ENCODE measurements at regions not wholly inside any gene's neighbourhood (a gene's known extent, or its start where the extent isn't known, plus 50 kb on each side); places are given as distances from the start of the nearest gene placed in this dataset.

DNA sequence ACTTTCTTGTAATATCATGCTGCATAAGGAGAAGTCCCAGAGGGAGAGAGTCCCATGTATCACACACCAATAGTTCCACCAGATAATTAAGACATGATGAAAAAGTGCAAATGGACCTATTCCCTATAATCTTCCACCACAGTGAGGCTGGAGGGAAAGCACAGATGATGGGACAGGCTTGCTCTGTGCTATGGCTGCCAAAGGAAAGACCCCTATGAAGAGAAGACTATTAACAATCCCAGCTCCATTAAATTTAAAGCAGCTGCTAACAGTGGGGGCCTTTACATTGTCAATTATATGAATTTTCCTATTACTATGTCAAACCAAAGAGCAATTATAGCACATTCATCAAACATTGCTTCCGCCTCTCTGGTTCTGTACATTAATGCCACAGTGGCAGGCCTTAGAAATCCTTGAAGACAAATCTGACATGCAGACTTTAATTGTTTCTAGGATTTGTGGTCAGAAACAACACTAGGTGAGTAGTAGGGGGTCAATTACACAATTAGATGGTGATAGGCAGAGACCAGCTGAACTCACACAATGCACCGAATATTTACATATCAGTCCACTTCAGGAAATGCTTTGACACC is 551.3 kb downstream of the TLE1 start:
- no peaks in the 10 kb centered on the region for H3K79me2 ChIP-seq (ENCODE audit: control insufficient read depth, insufficient read depth, low read length)
- no peak overlapping the region for H3K4me3 ChIP-seq
- WGBS (ENCODE audit: insufficient coverage, low coverage, missing lambda C conversion rate), result 0% methylated on average over 2 of the region's 2 CpGs
- no peak overlapping the region for H2AFZ ChIP-seq (ENCODE audit: low read depth, low read length)
- H3K4me1 ChIP-seq (replicated peaks in 1 of 2; ENCODE audit: control insufficient read depth in 2 of 2, insufficient read depth in 2 of 2, low read length in 2 of 2), result no peaks in the 10 kb centered on the region
- POLR2A ChIA-PET, result no interaction called here
- TF ChIP-seq CTBP1 (IDR thresholded peaks at IDR 0.05; ENCODE audit: borderline replicate concordance) (no peak), ZNF12 (CRISPR knock-in tag; IDR thresholded peaks at IDR 0.05) (no peak), SMARCA5 (IDR thresholded peaks at IDR 0.05) (no peak)
- ATAC-seq (no peak), DNase-seq (ENCODE audit: extremely low read depth in 1 of 4, low spot score in 3 of 4) (no peak), FAIRE-seq (no peak)
- CTCF ChIA-PET (ENCODE audit: low intra/inter-chr PET ratio), result no interaction called here
- no TSS peak for BruUV-seq (replicated peaks)
- no peaks in the 10 kb centered on the region for H3K27me3 ChIP-seq (ENCODE audit: control insufficient read depth in 2 of 2, insufficient read depth in 2 of 2, low read length in 2 of 2)
- H3K36me3 ChIP-seq (ENCODE audit: control insufficient read depth, insufficient read depth, low read length), result no peaks in the 10 kb centered on the region
- no peaks in the 10 kb centered on the region for H4K20me1 ChIP-seq (replicated peaks; ENCODE audit: control insufficient read depth, insufficient read depth, low read length)
- in situ Hi-C loops (cut with MboI) (no loop called here), intact Hi-C loops (cut with micrococcal nuclease) (no loop called here)
- H3K4me2 ChIP-seq (ENCODE audit: insufficient read depth, low read length), result no peak overlapping the region
- no peak overlapping the region for H3K9ac ChIP-seq (ENCODE audit: insufficient read depth in 1 of 2, low read depth in 2 of 2, low read length in 2 of 2)
- no peaks in the 10 kb centered on the region for H3K9me1 ChIP-seq (ENCODE audit: control insufficient read depth, insufficient read depth, low read length)
- H3K9me3 ChIP-seq (replicated peaks; ENCODE audit: control insufficient read depth, insufficient read depth, low read depth, low read length), result no peaks in the 10 kb centered on the region; the same call in 1 of the 2 replicates
- no peak overlapping the region for H3K27ac ChIP-seq (ENCODE audit: extremely low read depth, low read depth, low read length)

DNA sequence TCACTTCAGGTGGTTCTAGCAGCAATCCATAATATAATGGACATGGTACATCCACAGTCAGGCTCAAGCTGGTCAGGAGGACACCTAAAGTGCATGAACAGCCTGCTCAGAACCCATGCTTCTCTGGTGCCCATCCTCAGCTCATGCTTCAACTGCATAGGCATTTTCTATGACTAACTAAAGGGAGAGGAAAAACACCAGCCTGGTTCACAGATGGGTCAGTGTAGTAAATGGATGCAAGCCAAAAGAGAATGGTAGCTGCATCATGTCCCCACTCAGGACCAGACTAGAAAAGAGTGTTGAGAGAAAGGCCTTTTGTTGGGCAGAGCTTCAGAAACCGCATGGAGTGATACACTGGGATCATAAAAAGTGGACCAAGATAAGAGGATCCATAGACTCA is 556.6 kb downstream of the TLE1 start:
- Histone ChIP-seq H3K9me1 (ENCODE audit: control insufficient read depth, insufficient read depth, low read length) (no peaks in the 10 kb centered on the region), H3K9me3 (replicated peaks; ENCODE audit: control insufficient read depth, insufficient read depth, low read depth, low read length) (no peaks in the 10 kb centered on the region; the same call in 1 of the 2 replicates), H3K4me2 (ENCODE audit: insufficient read depth, low read length) (no peak overlapping the region), H3K36me3 (ENCODE audit: control insufficient read depth, insufficient read depth, low read length) (no peaks in the 10 kb centered on the region), H3K79me2 (ENCODE audit: control insufficient read depth, insufficient read depth, low read length) (no peaks in the 10 kb centered on the region), H3K4me3 (no peak overlapping the region), H3K9ac (ENCODE audit: insufficient read depth in 1 of 2, low read depth in 2 of 2, low read length in 2 of 2) (no peak overlapping the region), H2AFZ (ENCODE audit: low read depth, low read length) (no peak overlapping the region), H3K27ac (ENCODE audit: extremely low read depth, low read depth, low read length) (no peak overlapping the region), H3K4me1 (replicated peaks in 1 of 2; ENCODE audit: control insufficient read depth in 2 of 2, insufficient read depth in 2 of 2, low read length in 2 of 2) (no peaks in the 10 kb centered on the region), H4K20me1 (replicated peaks; ENCODE audit: control insufficient read depth, insufficient read depth, low read length) (no peaks in the 10 kb centered on the region), H3K27me3 (ENCODE audit: control insufficient read depth in 2 of 2, insufficient read depth in 2 of 2, low read length in 2 of 2) (no peaks in the 10 kb centered on the region)
- no TSS peak for BruUV-seq (replicated peaks)
- FAIRE-seq (no peak), ATAC-seq (no peak), DNase-seq (ENCODE audit: extremely low read depth in 1 of 4, low spot score in 3 of 4) (no peak)
- WGBS (ENCODE audit: insufficient coverage, low coverage, missing lambda C conversion rate), result 0% methylated on average over 1 of the region's 1 CpG
- in situ Hi-C loops (cut with MboI) (no loop called here), intact Hi-C loops (cut with micrococcal nuclease) (no loop called here)
- CTCF ChIA-PET (ENCODE audit: low intra/inter-chr PET ratio), result no interaction called here
- POLR2A ChIA-PET, result no interaction called here
- TF ChIP-seq TEAD1 (CRISPR knock-in tag; IDR thresholded peaks at IDR 0.05) (no peak), CBX5 (IDR thresholded peaks at IDR 0.05; ENCODE audit: borderline replicate concordance, low read depth) (no peak), PHF20 (IDR thresholded peaks at IDR 0.05; ENCODE audit: partially characterized antibody) (no peak), ZNF780A (CRISPR knock-in tag; IDR thresholded peaks at IDR 0.05) (no peak), BRF1 (IDR thresholded peaks at IDR 0.05; ENCODE audit: borderline replicate concordance, extremely low read depth, insufficient read length) (no peak), EZH2 (IDR thresholded peaks at IDR 0.05; ENCODE audit: borderline replicate concordance, low read depth, low read length) (no peak), KAT8 (IDR thresholded peaks at IDR 0.05; ENCODE audit: low read depth) (no peak), ZC3H11A (IDR thresholded peaks at IDR 0.05; ENCODE audit: low read depth, low read length) (no peak), RAD21 (CRISPR knock-in tag; conservative IDR thresholded peaks at IDR 0.05 in 1 of 2, IDR thresholded peaks at IDR 0.05 in 1 of 2) (no peak), LARP7 (IDR thresholded peaks at IDR 0.05) (no peak), EHMT2 (IDR thresholded peaks at IDR 0.05) (no peak), ZC3H8 (IDR thresholded peaks at IDR 0.05) (no peak), XRCC5 (IDR thresholded peaks at IDR 0.05; ENCODE audit: low read depth, low read length) (no peak), ADNP (tag; IDR thresholded peaks at IDR 0.05) (no peak), MNT (conservative IDR thresholded peaks at IDR 0.05) (no peak), ZNF707 (CRISPR knock-in tag; conservative IDR thresholded peaks at IDR 0.05) (no peak)
